IMR-90 (cell line): ENCODE measurements at regions not wholly inside any gene's neighbourhood (a gene's known extent, or its start where the extent isn't known, plus 50 kb on each side); places are given as distances from the start of the nearest gene placed in this dataset.

ENCODE experiments used
- ATAC-seq: fragments of 200-7000 bp; cut with Tn5 transposase; 2 replicates; pipeline ENCODE4 v1.9.1; 2020; ENCODE audit warnings: low read depth, mild to moderate bottlenecking, moderate library complexity
- BruUV-seq: library from RNA; stranded (reverse); fragments of 400-500 nt; replicated peaks from 2 replicates; lab custom pipeline; 2021; lab: Mats Ljungman, UMichigan
- CTCF ChIA-PET: fragments of 300-600 bp; formaldehyde crosslinking; extraction: SDS; loops from one replicate; lab custom pipeline; 2021; ENCODE audit warnings: antibody characterized with exemption; lab: Yijun Ruan, JAX
- POLR2A ChIA-PET: fragments of 300-600 bp; sonication (Branson Sonifier 250); formaldehyde crosslinking; loops from one replicate; lab custom pipeline; 2022; ENCODE audit warnings: antibody characterized with exemption; ENCODE audit not compliant: unreplicated experiment; lab: Charles Lee
- DNase-seq: peaks from one replicate; pipeline ENCODE4 v3.0.0; 2013
- H2AFZ ChIP-seq: replicated peaks from 2 replicates; pipeline ENCODE3; 2013; ENCODE audit warnings: low read length, mild to moderate bottlenecking; ENCODE audit not compliant: poor library complexity
- H2AK5ac ChIP-seq: 2 replicates; pipeline ENCODE4 v1.6.1; 2013; ENCODE audit warnings: low read depth, low read length, inconsistent platforms
- H2AK9ac ChIP-seq: replicated peaks from 2 replicates; pipeline ENCODE3; 2013; ENCODE audit warnings: mild to moderate bottlenecking, low read depth, low read length, moderate library complexity; ENCODE audit not compliant: poor library complexity
- H2BK120ac ChIP-seq: 2 replicates; pipeline ENCODE4 v1.6.1; 2013; ENCODE audit warnings: low read depth, low read length, inconsistent platforms
- H2BK15ac ChIP-seq: 3 replicates; pipeline ENCODE4 v1.6.1; 2013; ENCODE audit warnings: low read depth, low read length, inconsistent platforms
- H2BK20ac ChIP-seq: 2 replicates; pipeline ENCODE4 v1.6.1; 2013; ENCODE audit warnings: low read depth, mild to moderate bottlenecking, inconsistent platforms, low read length, moderate library complexity
- H2BK5ac ChIP-seq: 2 replicates; pipeline ENCODE4 v1.6.1; 2013; ENCODE audit warnings: mild to moderate bottlenecking, low read depth, low read length, inconsistent platforms; ENCODE audit not compliant: poor library complexity, severe bottlenecking
- H3K14ac ChIP-seq: replicated peaks from 2 replicates; pipeline ENCODE4 v1.6.1; 2013; ENCODE audit warnings: low read depth, low read length, inconsistent platforms
- H3K18ac ChIP-seq: 2 replicates; pipeline ENCODE4 v1.6.1; 2013; ENCODE audit warnings: low read depth, low read length, control low read depth
- H3K23ac ChIP-seq: 2 replicates; pipeline ENCODE4 v1.6.1; 2013; ENCODE audit warnings: low read depth, low read length, inconsistent platforms
- H3K27ac ChIP-seq: 2 replicates; pipeline ENCODE4 v1.5.1; 2013; ENCODE audit warnings: mild to moderate bottlenecking, control low read depth, low read length; ENCODE audit not compliant: insufficient read depth
- H3K27me3 ChIP-seq: 2 replicates; pipeline ENCODE4 v1.6.1; 2013; ENCODE audit warnings: low read length; ENCODE audit not compliant: control insufficient read depth, insufficient read depth
- H3K36me3 ChIP-seq: 2 replicates; pipeline ENCODE4 v1.6.1; 2013; ENCODE audit warnings: low read length, mixed read lengths; ENCODE audit not compliant: control insufficient read depth, insufficient read depth
- H3K4ac ChIP-seq: 2 replicates; pipeline ENCODE4 v1.6.1; 2013; ENCODE audit warnings: low read depth, low read length, inconsistent platforms
- H3K4me1 ChIP-seq: 2 replicates; pipeline ENCODE4 v1.6.1; 2013; ENCODE audit warnings: low read length, mixed read lengths; ENCODE audit not compliant: control insufficient read depth, insufficient read depth
- H3K4me2 ChIP-seq: 2 replicates; pipeline ENCODE4 v1.6.1; 2013; ENCODE audit warnings: low read depth, mild to moderate bottlenecking, control low read depth, low read length, moderate library complexity
- H3K4me3 ChIP-seq: 2 replicates; pipeline ENCODE4 v1.5.1; 2013; ENCODE audit warnings: low read depth, mild to moderate bottlenecking, control low read depth, low read length, moderate library complexity; ENCODE audit not compliant: insufficient read depth
- H3K56ac ChIP-seq: 2 replicates; pipeline ENCODE4 v1.6.1; 2013; ENCODE audit warnings: low read length, inconsistent platforms; ENCODE audit not compliant: insufficient read depth; ENCODE audit errors: extremely low read depth
- H3K79me1 ChIP-seq, 2 experiments: 2 replicates each; pipeline ENCODE4 v1.6.1; 2013; ENCODE audit warnings: low read length in 2 of 2, inconsistent platforms in 1 of 2, low read depth in 1 of 2
- H3K9ac ChIP-seq: 2 replicates; pipeline ENCODE4 v1.6.1; 2013; ENCODE audit warnings: low read depth, low read length, control low read depth
- H3K9me1 ChIP-seq: 2 replicates; pipeline ENCODE4 v1.6.1; 2013; ENCODE audit warnings: low read length, inconsistent platforms; ENCODE audit not compliant: insufficient read depth
- H3K9me3 ChIP-seq: 2 replicates; pipeline ENCODE4 v1.6.1; 2013; ENCODE audit warnings: low read length; ENCODE audit not compliant: control insufficient read depth, insufficient read depth
- H4K20me1 ChIP-seq: 2 replicates; pipeline ENCODE4 v1.6.1; 2013; ENCODE audit warnings: low read length, inconsistent platforms; ENCODE audit not compliant: insufficient read depth
- H4K5ac ChIP-seq: 2 replicates; pipeline ENCODE4 v1.6.1; 2013; ENCODE audit warnings: mild to moderate bottlenecking, low read depth, low read length, control low read depth
- H4K8ac ChIP-seq, 2 experiments: 2 replicates each; pipeline ENCODE4 v1.6.1; 2013; ENCODE audit warnings: low read depth in 2 of 2, low read length in 2 of 2, control low read depth in 1 of 2, inconsistent platforms in 1 of 2
- H4K91ac ChIP-seq: 2 replicates; pipeline ENCODE4 v1.6.1; 2013; ENCODE audit warnings: low read depth, low read length, inconsistent platforms; ENCODE audit not compliant: insufficient read depth
- BHLHE40 ChIP-seq: fragments of 150-350 bp; IDR thresholded peaks from 2 replicates; pipeline ENCODE4 v1.6.1; 2016; ENCODE audit warnings: mild to moderate bottlenecking, low read depth, low read length
- CEBPB ChIP-seq: IDR thresholded peaks from 2 replicates; pipeline ENCODE4 v1.6.1; 2012; ENCODE audit warnings: low read depth, low read length, improper control_type of control experiment
- CTCF ChIP-seq: conservative IDR thresholded peaks from 2 replicates; pipeline ENCODE4 v1.5.1; 2012; ENCODE audit warnings: mild to moderate bottlenecking, low read depth, low read length, improper control_type of control experiment
- ELK1 ChIP-seq: fragments of 150-350 bp; IDR thresholded peaks from 2 replicates; pipeline ENCODE4 v1.6.1; 2016; ENCODE audit warnings: low read depth, mild to moderate bottlenecking, low read length, moderate library complexity, borderline replicate concordance
- FOS ChIP-seq: fragments of 150-350 bp; IDR thresholded peaks from 2 replicates; pipeline ENCODE4 v1.6.1; 2016; ENCODE audit warnings: low read depth, low read length
- MAFK ChIP-seq: IDR thresholded peaks from 2 replicates; pipeline ENCODE4 v1.6.1; 2012; ENCODE audit warnings: low read depth, low read length, improper control_type of control experiment
- MXI1 ChIP-seq: IDR thresholded peaks from 2 replicates; pipeline ENCODE4 v1.6.1; 2012; ENCODE audit warnings: low read depth, mild to moderate bottlenecking, low read length, moderate library complexity, borderline replicate concordance
- POLR2A ChIP-seq: IDR thresholded peaks from 2 replicates; pipeline ENCODE4 v1.6.1; 2012; ENCODE audit warnings: mild to moderate bottlenecking, low read depth, low read length
- RAD21 ChIP-seq: IDR thresholded peaks from 2 replicates; pipeline ENCODE4 v1.6.1; 2012; ENCODE audit warnings: low read length, improper control_type of control experiment
- RCOR1 ChIP-seq: IDR thresholded peaks from 2 replicates; pipeline ENCODE4 v1.6.1; 2012; ENCODE audit warnings: mild to moderate bottlenecking, low read length, improper control_type of control experiment; ENCODE audit not compliant: insufficient replicate concordance
- USF2 ChIP-seq: fragments of 150-350 bp; IDR thresholded peaks from 2 replicates; pipeline ENCODE4 v1.6.1; 2017; ENCODE audit warnings: mild to moderate bottlenecking, antibody characterized with exemption, low read length, low read depth
- WGBS, 2 experiments: methylation state at CpG; one replicate each; pipeline versions ENCODE4 v1.1.5 to v1.1.7; 2013; ENCODE audit warnings: missing lambda C conversion rate in 2 of 2; ENCODE audit not compliant: insufficient read length in 1 of 2; ENCODE audit errors: extremely low coverage in 2 of 2; 5-methylcytosine and 5-hydroxymethylcytosine counted together
- dilution Hi-C: fragments of 300-500 bp; cut with HindIII; formaldehyde crosslinking; loops from one replicate; pipeline ENCODE4 v1.14.3; 2018; ENCODE audit warnings: low sequenced_read_pairs; ENCODE audit not compliant: unreplicated experiment
- in situ Hi-C: fragments of 300-500 bp; cut with MboI; formaldehyde crosslinking; loops from 3 replicates; pipeline ENCODE4 v1.14.3; 2019; ENCODE audit warnings: low sequenced_read_pairs, inconsistent platforms, mixed read lengths
- intact Hi-C: fragments of 100-400 bp; cut with micrococcal nuclease; formaldehyde crosslinking; loops from 2 replicates; pipeline ENCODE4 v1.10.0; 2022

- no peak overlapping the region for H4K8ac ChIP-seq
- no peak overlapping the region for H2AK9ac ChIP-seq
- H2BK5ac ChIP-seq, result no peak overlapping the region
- H4K20me1 ChIP-seq, result no peaks in the 10 kb centered on the region; the same call in 1 of the 2 replicates
- peaks cover 2% of the 10 kb centered on the region; the same call in 1 of the 2 replicates for H3K36me3 ChIP-seq
- no peak overlapping the region for H3K56ac ChIP-seq
- no peak overlapping the region for H2AFZ ChIP-seq
- no peak overlapping the region for H2BK120ac ChIP-seq
- BruUV-seq, result no TSS peak
- H3K18ac ChIP-seq, result no peak overlapping the region
- DNase-seq (no peak), ATAC-seq (no peak)
- no peaks in the 10 kb centered on the region for H3K4me1 ChIP-seq
- H2BK15ac ChIP-seq, result no peak overlapping the region
- H3K9ac ChIP-seq, result no peak overlapping the region
- no peak overlapping the region for H3K4me2 ChIP-seq
- H3K27me3 ChIP-seq, result no peaks in the 10 kb centered on the region
- no CpG with 5 or more reads among the region's 7 CpGs for WGBS, 2 experiments
- no peak overlapping the region for H3K14ac ChIP-seq
- no peak for TF ChIP-seq MXI1
- no peak for TF ChIP-seq BHLHE40
- TF ChIP-seq MAFK, result no peak
- no peak for TF ChIP-seq ELK1
- TF ChIP-seq RAD21, result no peak
- TF ChIP-seq CEBPB, result no peak
- TF ChIP-seq FOS, result no peak
- TF ChIP-seq RCOR1, result no peak
- TF ChIP-seq USF2, result no peak
- TF ChIP-seq POLR2A, result no peak
- no peak for TF ChIP-seq CTCF
- dilution Hi-C loops (no loop called here), intact Hi-C loops (no loop called here), in situ Hi-C loops (no loop called here)
- ChIA-PET POLR2A (no interaction called here), CTCF (no interaction called here)
- H3K9me1 ChIP-seq, result peaks cover 4% of the 10 kb centered on the region
- H3K4ac ChIP-seq, result no peak overlapping the region
- no peak overlapping the region for H3K23ac ChIP-seq
- no peak overlapping the region for H2BK20ac ChIP-seq
- no peak overlapping the region for H3K4me3 ChIP-seq
- no peak overlapping the region for H2AK5ac ChIP-seq
- H3K79me1 ChIP-seq, result no peaks in the 10 kb centered on the region
- H4K5ac ChIP-seq, result no peak overlapping the region
- H4K91ac ChIP-seq, result no peak overlapping the region
- no peak overlapping the region for H3K27ac ChIP-seq
- H3K9me3 ChIP-seq, result no peaks in the 10 kb centered on the region
Measured at GRCh38 chr22:26732284-26732683, 74.9 kb downstream of the MIAT start.
